H1 (cell line): ENCODE measurements at regions not wholly inside any gene's neighbourhood (a gene's known extent, or its start where the extent isn't known, plus 50 kb on each side); places are given as distances from the start of the nearest gene placed in this dataset.

Source experiments
- CTCF ChIA-PET: fragments of 300-600 bp; sonication (Branson Sonifier 250); formaldehyde crosslinking; loops from one replicate; lab custom pipeline; 2021; ENCODE audit not compliant: partially characterized antibody; lab: Charles Lee
- POLR2A ChIA-PET: fragments of 300-600 bp; sonication (Branson Sonifier 250); formaldehyde crosslinking; loops from one replicate; lab custom pipeline; 2021; ENCODE audit warnings: inconsistent platforms; ENCODE audit not compliant: partially characterized antibody; lab: Charles Lee
- DNase-seq, 2 experiments: peaks; one replicate each; pipeline versions ENCODE4 v3.0.0 to v3.0.0-alpha.2; 2010 to 2022; ENCODE audit warnings: low spot score in 2 of 2, low read depth in 1 of 2, mixed read lengths in 1 of 2
- FAIRE-seq: peaks from 2 replicates; lab custom pipeline; 2011; peaks lifted over from hg19 to GRCh38; lab: Jason Lieb, UNC
- H2AFZ ChIP-seq: 2 replicates; pipeline ENCODE4 v1.8.1; 2012; ENCODE audit warnings: low read length, inconsistent platforms
- H2AK5ac ChIP-seq: 2 replicates; pipeline ENCODE4 v1.6.1; 2013; ENCODE audit warnings: low read depth, low read length
- H2BK120ac ChIP-seq: replicated peaks from 2 replicates; pipeline ENCODE3; 2013; ENCODE audit warnings: low read depth, low read length, inconsistent platforms
- H2BK12ac ChIP-seq: 2 replicates; pipeline ENCODE4 v1.6.1; 2013; ENCODE audit warnings: low read depth, low read length
- H2BK15ac ChIP-seq: 2 replicates; pipeline ENCODE4 v1.6.1; 2013; ENCODE audit warnings: low read length
- H2BK20ac ChIP-seq: 2 replicates; pipeline ENCODE4 v1.6.1; 2013; ENCODE audit warnings: low read length
- H2BK5ac ChIP-seq: 2 replicates; pipeline ENCODE4 v1.6.1; 2013; ENCODE audit warnings: low read depth, low read length
- H3K14ac ChIP-seq: 2 replicates; pipeline ENCODE4 v1.6.1; 2013; ENCODE audit warnings: inconsistent platforms; ENCODE audit not compliant: insufficient read length
- H3K18ac ChIP-seq: 2 replicates; pipeline ENCODE4 v1.6.1; 2013; ENCODE audit warnings: low read length; ENCODE audit errors: extremely low read depth
- H3K23ac ChIP-seq: 2 replicates; pipeline ENCODE4 v1.6.1; 2013; ENCODE audit warnings: inconsistent platforms; ENCODE audit not compliant: insufficient read length
- H3K23me2 ChIP-seq: 2 replicates; pipeline ENCODE4 v1.6.1; 2013; ENCODE audit warnings: low read depth, low read length
- H3K27ac ChIP-seq: 2 replicates; pipeline ENCODE4 v1.6.1; 2011; ENCODE audit warnings: low read depth, low read length, inconsistent platforms
- H3K27me3 ChIP-seq, 4 experiments: replicated peaks in 1 of 4; 1 replicate in 1 of 4; 2 replicates in 3 of 4; pipeline versions ENCODE4 v1.6.1 to v1.8.1; 2011 to 2013; ENCODE audit warnings: low read length in 3 of 4, mild to moderate bottlenecking in 3 of 4, inconsistent platforms in 2 of 4, mixed read lengths in 2 of 4, moderate library complexity in 1 of 4; ENCODE audit not compliant: control insufficient read depth in 3 of 4, insufficient read depth in 3 of 4; ENCODE audit errors: extremely low read depth in 1 of 4
- H3K36me3 ChIP-seq, 4 experiments: 2 replicates each; pipeline versions ENCODE4 v1.6.1 to v1.8.1; 2011 to 2013; ENCODE audit warnings: mild to moderate bottlenecking in 4 of 4, low read length in 3 of 4, moderate library complexity in 2 of 4, control low read depth in 1 of 4, inconsistent platforms in 1 of 4; ENCODE audit not compliant: insufficient read depth in 4 of 4, control insufficient read depth in 2 of 4
- H3K4ac ChIP-seq: replicated peaks from 2 replicates; pipeline ENCODE3; 2013; ENCODE audit warnings: low read length, low read depth, mixed read lengths, inconsistent platforms; ENCODE audit not compliant: insufficient read length
- H3K4me1 ChIP-seq, 4 experiments: replicated peaks in 1 of 4; 1 replicate in 1 of 4; 2 replicates in 3 of 4; pipeline versions ENCODE4 v1.6.1 to v1.8.1; 2011 to 2013; ENCODE audit warnings: low read length in 3 of 4, inconsistent platforms in 2 of 4, mixed read lengths in 1 of 4; ENCODE audit not compliant: insufficient read depth in 4 of 4, control insufficient read depth in 3 of 4
- H3K4me2 ChIP-seq, 2 experiments: 2 replicates each; pipeline versions ENCODE4 v1.6.1 to v1.8.1; 2011 to 2013; ENCODE audit warnings: low read depth in 2 of 2, low read length in 2 of 2, control low read depth in 1 of 2, inconsistent platforms in 1 of 2, mild to moderate bottlenecking in 1 of 2; ENCODE audit not compliant: insufficient read depth in 1 of 2
- H3K4me3 ChIP-seq, 4 experiments: fragments of 200-600, 300-600 bp in 1 of 4; sonication (generic), shearing (Covaris generic), sonication (Bioruptor Twin) in 1 of 4; 2 replicates each; pipeline versions ENCODE4 v1.5.1 to v1.8.1; 2011 to 2016; ENCODE audit warnings: low read length in 4 of 4, low read depth in 3 of 4, control low read depth in 2 of 4, inconsistent platforms in 2 of 4, mild to moderate bottlenecking in 2 of 4, mixed read lengths in 1 of 4, moderate library complexity in 1 of 4; ENCODE audit not compliant: insufficient read depth in 2 of 4; ENCODE audit errors: extremely low read depth in 1 of 4
- H3K56ac ChIP-seq: replicated peaks from 2 replicates; pipeline ENCODE3; 2013; ENCODE audit warnings: low read depth, mild to moderate bottlenecking, mixed read lengths, low read length, inconsistent platforms; ENCODE audit not compliant: insufficient read length
- H3K79me1 ChIP-seq: 2 replicates; pipeline ENCODE4 v1.6.1; 2013; ENCODE audit warnings: low read depth, low read length, control low read depth
- H3K79me2 ChIP-seq, 2 experiments: 2 replicates each; pipeline versions ENCODE4 v1.6.1 to v1.8.1; 2012 to 2013; ENCODE audit warnings: low read length in 2 of 2, mild to moderate bottlenecking in 2 of 2, inconsistent platforms in 1 of 2; ENCODE audit not compliant: insufficient read depth in 2 of 2, control insufficient read depth in 1 of 2
- H3K9ac ChIP-seq, 4 experiments: replicated peaks in 1 of 4; 1 replicate in 1 of 4; 2 replicates in 3 of 4; pipeline versions ENCODE4 v1.6.1 to v1.8.1; 2011 to 2013; ENCODE audit warnings: low read depth in 3 of 4, low read length in 3 of 4, control low read depth in 2 of 4, mild to moderate bottlenecking in 2 of 4, moderate library complexity in 2 of 4, inconsistent platforms in 1 of 4; ENCODE audit errors: extremely low read depth in 1 of 4
- H3K9me3 ChIP-seq, 2 experiments: 2 replicates each; pipeline versions ENCODE4 v1.6.1 to v1.8.1; 2012 to 2013; ENCODE audit warnings: mild to moderate bottlenecking in 2 of 2, moderate library complexity in 2 of 2, control low read depth in 1 of 2, inconsistent platforms in 1 of 2, low read depth in 1 of 2, low read length in 1 of 2, mixed read lengths in 1 of 2; ENCODE audit not compliant: insufficient read depth in 2 of 2
- H4K20me1 ChIP-seq, 2 experiments: replicated peaks in 1 of 2; 2 replicates each; pipeline versions ENCODE3 to v1.8.1; 2011 to 2013; ENCODE audit warnings: inconsistent platforms in 2 of 2, low read length in 2 of 2, mild to moderate bottlenecking in 1 of 2; ENCODE audit not compliant: insufficient read depth in 2 of 2, control insufficient read depth in 1 of 2
- H4K5ac ChIP-seq: 2 replicates; pipeline ENCODE4 v1.6.1; 2013; ENCODE audit warnings: low read length, low read depth, mixed read lengths, inconsistent platforms; ENCODE audit not compliant: insufficient read length
- H4K8ac ChIP-seq: 2 replicates; pipeline ENCODE4 v1.8.0; 2013; ENCODE audit warnings: mild to moderate bottlenecking, moderate library complexity, low read length, inconsistent platforms; ENCODE audit not compliant: insufficient read depth; ENCODE audit errors: extremely low read depth
- H4K91ac ChIP-seq: replicated peaks from 2 replicates; pipeline ENCODE3; 2013; ENCODE audit warnings: low read length, mixed read lengths, inconsistent platforms; ENCODE audit not compliant: insufficient read length
- EGR1 ChIP-seq: IDR thresholded peaks from 2 replicates; pipeline ENCODE4 v1.6.1; 2011; ENCODE audit warnings: low read depth, low read length, borderline replicate concordance
- GTF2F1 ChIP-seq: IDR thresholded peaks from 2 replicates; pipeline ENCODE4 v1.6.1; 2012; ENCODE audit warnings: low read depth, low read length, improper control_type of control experiment, borderline replicate concordance
- POLR2A ChIP-seq, 2 experiments: IDR thresholded peaks; 1 replicate in 1 of 2; 2 replicates in 1 of 2; pipeline ENCODE4 v1.6.1; 2011; ENCODE audit warnings: low read depth in 2 of 2, low read length in 2 of 2, mild to moderate bottlenecking in 2 of 2; ENCODE audit errors: control extremely low read depth in 1 of 2
- RAD21 ChIP-seq, 2 experiments: IDR thresholded peaks in 1 of 2; conservative IDR thresholded peaks in 1 of 2; 2 replicates each; pipeline ENCODE4 v1.6.1; 2011; ENCODE audit warnings: low read depth in 2 of 2, low read length in 2 of 2, improper control_type of control experiment in 1 of 2, inconsistent platforms in 1 of 2, mild to moderate bottlenecking in 1 of 2, moderate library complexity in 1 of 2
- RNF2 ChIP-seq: fragments of 200-900, 300-1000 bp; sonication (generic); IDR thresholded peaks from 2 replicates; pipeline ENCODE4 v1.7.1; 2016; ENCODE audit warnings: borderline replicate concordance, low read depth, mild to moderate bottlenecking, antibody characterized with exemption, low read length; ENCODE audit not compliant: poor library complexity, severe bottlenecking; ENCODE audit errors: missing control alignments
- SIN3A ChIP-seq, 2 experiments: IDR thresholded peaks in 1 of 2; conservative IDR thresholded peaks in 1 of 2; 2 replicates each; pipeline ENCODE4 v1.6.1; 2011 to 2012; ENCODE audit warnings: low read length in 2 of 2, improper control_type of control experiment in 1 of 2, low read depth in 1 of 2, mild to moderate bottlenecking in 1 of 2
- SP4 ChIP-seq: IDR thresholded peaks from 2 replicates; pipeline ENCODE4 v1.6.1; 2012; ENCODE audit warnings: low read length, inconsistent platforms
- YY1 ChIP-seq: IDR thresholded peaks from 2 replicates; pipeline ENCODE4 v1.6.1; 2011; ENCODE audit warnings: low read depth, mild to moderate bottlenecking, low read length
- WGBS, 2 experiments: shearing (Covaris generic) in 1 of 2; methylation state at CpG; one replicate each; pipeline versions ENCODE4 v1.1.6 to v1.1.7; 2013 to 2015; ENCODE audit warnings: low lambda C conversion rate in 2 of 2, mixed read lengths in 2 of 2, inconsistent platforms in 1 of 2, low coverage in 1 of 2, missing lambda C conversion rate in 1 of 2; ENCODE audit not compliant: insufficient replicate concordance in 2 of 2, insufficient coverage in 1 of 2, insufficient read length in 1 of 2; ENCODE audit errors: extremely low coverage in 1 of 2, missing lambda C conversion rate in 1 of 2; 5-methylcytosine and 5-hydroxymethylcytosine counted together

DNA sequence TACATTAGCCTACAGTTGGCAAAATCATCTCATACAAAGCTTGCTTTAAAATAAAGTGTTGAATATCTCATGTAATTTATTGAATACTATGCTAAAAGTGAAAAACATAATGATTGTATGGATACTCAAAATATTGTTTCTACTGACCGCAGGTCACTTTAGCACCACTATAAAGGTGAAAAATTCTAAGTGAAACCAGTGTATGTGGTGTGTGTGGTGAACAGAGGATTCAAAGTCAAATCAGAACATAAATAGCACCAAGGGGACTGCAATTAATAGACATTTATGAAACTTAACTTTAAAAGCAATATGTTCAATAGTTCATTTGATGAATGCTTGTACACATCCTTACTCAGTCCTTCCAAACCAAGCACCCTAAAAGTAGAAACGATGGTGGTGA, 145.8 kb downstream of the AKAIN1 start:
- Histone ChIP-seq H3K18ac (no peak overlapping the region), H3K23ac (no peak overlapping the region)
- TF ChIP-seq POLR2A (IDR thresholded peaks at IDR 0.05; ENCODE audit: control extremely low read depth in 1 of 2, low read depth in 2 of 2, low read length in 2 of 2) (no peak), RNF2 (no peak), YY1 (no peak), GTF2F1 (no peak), SP4 (no peak), RAD21 (IDR thresholded peaks at IDR 0.05 in 1 of 2, conservative IDR thresholded peaks at IDR 0.05 in 1 of 2; ENCODE audit: low read depth in 2 of 2, low read length in 2 of 2) (no peak), SIN3A (conservative IDR thresholded peaks at IDR 0.05 in 1 of 2, IDR thresholded peaks at IDR 0.05 in 1 of 2; ENCODE audit: low read depth in 1 of 2, low read length in 2 of 2) (no peak), EGR1 (no peak)
- TF ChIP-seq, all 59 proteins: peak for 0
- H3K79me1 ChIP-seq = no peaks in the 10 kb centered on the region
- no peaks in the 10 kb centered on the region for H3K79me2 ChIP-seq
- no peak overlapping the region for H3K9ac ChIP-seq
- no peak overlapping the region for H4K8ac ChIP-seq
- FAIRE-seq (no peak), DNase-seq (no peak)
- H3K4me1 ChIP-seq = no peaks in the 10 kb centered on the region
- no peak overlapping the region for H3K56ac ChIP-seq
- ChIA-PET CTCF (interaction anchor here (0.6 to 0.9 kb wide), 2 partner anchors 25 to 793 kb away, joined by 3 read pairs; no protein-coding TSS in a partner anchor), POLR2A (no interaction called here)
- no peaks in the 10 kb centered on the region for H3K9me3 ChIP-seq
- H3K4me2 ChIP-seq = no peak overlapping the region
- H3K23me2 ChIP-seq = no peaks in the 10 kb centered on the region
- no peak overlapping the region for H2BK15ac ChIP-seq
- H3K4me3 ChIP-seq = no peak overlapping the region
- no peak overlapping the region for H3K27ac ChIP-seq
- H2BK120ac ChIP-seq = no peak overlapping the region
- H3K27me3 ChIP-seq = no peaks in the 10 kb centered on the region
- H2BK20ac ChIP-seq = no peak overlapping the region
- H2AK5ac ChIP-seq = no peak overlapping the region
- 84% methylated on average over 2 of the region's 2 CpGs; no CpG with 5 or more reads in 1 of the 2 experiments for WGBS, 2 experiments
- H2AFZ ChIP-seq = no peak overlapping the region
- no peaks in the 10 kb centered on the region for H4K20me1 ChIP-seq
- no peak overlapping the region for H3K14ac ChIP-seq
- H2BK12ac ChIP-seq = no peak overlapping the region
- H3K4ac ChIP-seq = no peak overlapping the region
- no peaks in the 10 kb centered on the region for H3K36me3 ChIP-seq
- no peak overlapping the region for H4K5ac ChIP-seq
- no peak overlapping the region for H4K91ac ChIP-seq
- no peak overlapping the region for H2BK5ac ChIP-seq
